ENCODE measurements at regions not wholly inside any gene's neighbourhood (a gene's known extent, or its start where the extent isn't known, plus 50 kb on each side); places are given as distances from the start of the nearest gene placed in this dataset.

DNA sequence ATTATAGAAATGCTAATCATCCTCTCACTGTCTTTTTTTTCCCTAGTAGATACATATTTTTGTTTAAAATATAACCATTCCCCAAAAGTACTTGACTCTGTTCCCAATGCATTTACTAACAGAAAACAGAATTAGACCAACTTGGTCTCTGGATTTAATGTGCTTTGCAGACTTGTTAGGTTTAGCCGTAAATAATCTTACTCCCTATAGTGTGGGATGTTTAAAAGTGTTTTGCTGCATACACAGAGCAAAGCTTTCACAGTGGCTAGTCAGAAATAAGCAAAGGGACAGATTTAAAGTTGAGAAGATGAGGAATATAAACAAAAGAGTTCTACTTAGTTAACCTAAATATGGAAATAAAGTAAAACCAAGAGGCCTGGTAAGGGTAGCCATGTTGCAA lies 527.5 kb downstream of the HDGFL1 start:
- TF ChIP-seq POLR2A (IDR thresholded peaks at IDR 0.05; ENCODE audit: low read length) (no peak), JUN (IDR thresholded peaks at IDR 0.05) (no peak), CBX8 (IDR thresholded peaks at IDR 0.05) (no peak), RFX5 (IDR thresholded peaks at IDR 0.05) (no peak), MYC (IDR thresholded peaks at IDR 0.05; ENCODE audit: borderline replicate concordance, low read length) (no peak), HDAC2 (IDR thresholded peaks at IDR 0.05) (no peak)
- TF ChIP-seq, protein P1, sequence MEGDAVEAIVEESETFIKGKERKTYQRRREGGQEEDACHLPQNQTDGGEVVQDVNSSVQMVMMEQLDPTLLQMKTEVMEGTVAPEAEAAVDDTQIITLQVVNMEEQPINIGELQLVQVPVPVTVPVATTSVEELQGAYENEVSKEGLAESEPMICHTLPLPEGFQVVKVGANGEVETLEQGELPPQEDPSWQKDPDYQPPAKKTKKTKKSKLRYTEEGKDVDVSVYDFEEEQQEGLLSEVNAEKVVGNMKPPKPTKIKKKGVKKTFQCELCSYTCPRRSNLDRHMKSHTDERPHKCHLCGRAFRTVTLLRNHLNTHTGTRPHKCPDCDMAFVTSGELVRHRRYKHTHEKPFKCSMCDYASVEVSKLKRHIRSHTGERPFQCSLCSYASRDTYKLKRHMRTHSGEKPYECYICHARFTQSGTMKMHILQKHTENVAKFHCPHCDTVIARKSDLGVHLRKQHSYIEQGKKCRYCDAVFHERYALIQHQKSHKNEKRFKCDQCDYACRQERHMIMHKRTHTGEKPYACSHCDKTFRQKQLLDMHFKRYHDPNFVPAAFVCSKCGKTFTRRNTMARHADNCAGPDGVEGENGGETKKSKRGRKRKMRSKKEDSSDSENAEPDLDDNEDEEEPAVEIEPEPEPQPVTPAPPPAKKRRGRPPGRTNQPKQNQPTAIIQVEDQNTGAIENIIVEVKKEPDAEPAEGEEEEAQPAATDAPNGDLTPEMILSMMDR (IDR thresholded peaks at IDR 0.05): no peak
- TF ChIP-seq, protein P2, sequence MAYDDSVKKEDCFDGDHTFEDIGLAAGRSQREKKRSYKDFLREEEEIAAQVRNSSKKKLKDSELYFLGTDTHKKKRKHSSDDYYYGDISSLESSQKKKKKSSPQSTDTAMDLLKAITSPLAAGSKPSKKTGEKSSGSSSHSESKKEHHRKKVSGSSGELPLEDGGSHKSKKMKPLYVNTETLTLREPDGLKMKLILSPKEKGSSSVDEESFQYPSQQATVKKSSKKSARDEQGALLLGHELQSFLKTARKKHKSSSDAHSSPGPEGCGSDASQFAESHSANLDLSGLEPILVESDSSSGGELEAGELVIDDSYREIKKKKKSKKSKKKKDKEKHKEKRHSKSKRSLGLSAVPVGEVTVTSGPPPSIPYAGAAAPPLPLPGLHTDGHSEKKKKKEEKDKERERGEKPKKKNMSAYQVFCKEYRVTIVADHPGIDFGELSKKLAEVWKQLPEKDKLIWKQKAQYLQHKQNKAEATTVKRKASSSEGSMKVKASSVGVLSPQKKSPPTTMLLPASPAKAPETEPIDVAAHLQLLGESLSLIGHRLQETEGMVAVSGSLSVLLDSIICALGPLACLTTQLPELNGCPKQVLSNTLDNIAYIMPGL (CRISPR knock-in tag; IDR thresholded peaks at IDR 0.05; ENCODE audit: borderline replicate concordance): no peak
- TF ChIP-seq, protein P3, sequence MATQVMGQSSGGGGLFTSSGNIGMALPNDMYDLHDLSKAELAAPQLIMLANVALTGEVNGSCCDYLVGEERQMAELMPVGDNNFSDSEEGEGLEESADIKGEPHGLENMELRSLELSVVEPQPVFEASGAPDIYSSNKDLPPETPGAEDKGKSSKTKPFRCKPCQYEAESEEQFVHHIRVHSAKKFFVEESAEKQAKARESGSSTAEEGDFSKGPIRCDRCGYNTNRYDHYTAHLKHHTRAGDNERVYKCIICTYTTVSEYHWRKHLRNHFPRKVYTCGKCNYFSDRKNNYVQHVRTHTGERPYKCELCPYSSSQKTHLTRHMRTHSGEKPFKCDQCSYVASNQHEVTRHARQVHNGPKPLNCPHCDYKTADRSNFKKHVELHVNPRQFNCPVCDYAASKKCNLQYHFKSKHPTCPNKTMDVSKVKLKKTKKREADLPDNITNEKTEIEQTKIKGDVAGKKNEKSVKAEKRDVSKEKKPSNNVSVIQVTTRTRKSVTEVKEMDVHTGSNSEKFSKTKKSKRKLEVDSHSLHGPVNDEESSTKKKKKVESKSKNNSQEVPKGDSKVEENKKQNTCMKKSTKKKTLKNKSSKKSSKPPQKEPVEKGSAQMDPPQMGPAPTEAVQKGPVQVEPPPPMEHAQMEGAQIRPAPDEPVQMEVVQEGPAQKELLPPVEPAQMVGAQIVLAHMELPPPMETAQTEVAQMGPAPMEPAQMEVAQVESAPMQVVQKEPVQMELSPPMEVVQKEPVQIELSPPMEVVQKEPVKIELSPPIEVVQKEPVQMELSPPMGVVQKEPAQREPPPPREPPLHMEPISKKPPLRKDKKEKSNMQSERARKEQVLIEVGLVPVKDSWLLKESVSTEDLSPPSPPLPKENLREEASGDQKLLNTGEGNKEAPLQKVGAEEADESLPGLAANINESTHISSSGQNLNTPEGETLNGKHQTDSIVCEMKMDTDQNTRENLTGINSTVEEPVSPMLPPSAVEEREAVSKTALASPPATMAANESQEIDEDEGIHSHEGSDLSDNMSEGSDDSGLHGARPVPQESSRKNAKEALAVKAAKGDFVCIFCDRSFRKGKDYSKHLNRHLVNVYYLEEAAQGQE (IDR thresholded peaks at IDR 0.05): no peak
- TF ChIP-seq, protein P4, sequence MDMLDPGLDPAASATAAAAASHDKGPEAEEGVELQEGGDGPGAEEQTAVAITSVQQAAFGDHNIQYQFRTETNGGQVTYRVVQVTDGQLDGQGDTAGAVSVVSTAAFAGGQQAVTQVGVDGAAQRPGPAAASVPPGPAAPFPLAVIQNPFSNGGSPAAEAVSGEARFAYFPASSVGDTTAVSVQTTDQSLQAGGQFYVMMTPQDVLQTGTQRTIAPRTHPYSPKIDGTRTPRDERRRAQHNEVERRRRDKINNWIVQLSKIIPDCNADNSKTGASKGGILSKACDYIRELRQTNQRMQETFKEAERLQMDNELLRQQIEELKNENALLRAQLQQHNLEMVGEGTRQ (IDR thresholded peaks at IDR 0.05): no peak

All from A549 (cell line).